COLO829 (cell line): ENCODE measurements at regions not wholly inside any gene's neighbourhood (a gene's known extent, or its start where the extent isn't known, plus 50 kb on each side); places are given as distances from the start of the nearest gene placed in this dataset.
"Not testable (repeated sequence)": the region's sequence is repeated elsewhere in the genome, so short reads cannot be mapped to it uniquely, and the experiment has no call there.

Experiments
- DNase-seq: peaks from one replicate; pipeline ENCODE4 v3.0.0; 2012; ENCODE audit warnings: low spot score

DNA sequence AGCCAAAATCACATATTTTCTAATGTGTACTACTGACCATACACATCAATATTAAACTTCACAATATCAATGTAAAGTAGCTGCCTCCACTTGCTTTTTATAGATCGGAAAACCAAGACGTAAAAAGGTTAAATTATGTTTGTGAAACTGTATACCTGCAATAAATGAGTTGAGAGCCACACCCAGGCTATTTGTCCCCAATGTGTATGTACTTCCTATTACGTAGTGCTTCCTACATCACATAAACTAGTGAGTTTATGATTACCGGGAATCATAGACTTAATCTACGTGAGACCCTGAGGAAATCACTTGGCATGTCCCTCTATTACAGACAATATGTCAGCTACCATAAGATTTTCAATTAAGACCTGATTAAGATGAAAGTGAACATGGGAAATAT is 903.4 kb downstream of the RAB28 start:
- DNase-seq: no peak

DNA sequence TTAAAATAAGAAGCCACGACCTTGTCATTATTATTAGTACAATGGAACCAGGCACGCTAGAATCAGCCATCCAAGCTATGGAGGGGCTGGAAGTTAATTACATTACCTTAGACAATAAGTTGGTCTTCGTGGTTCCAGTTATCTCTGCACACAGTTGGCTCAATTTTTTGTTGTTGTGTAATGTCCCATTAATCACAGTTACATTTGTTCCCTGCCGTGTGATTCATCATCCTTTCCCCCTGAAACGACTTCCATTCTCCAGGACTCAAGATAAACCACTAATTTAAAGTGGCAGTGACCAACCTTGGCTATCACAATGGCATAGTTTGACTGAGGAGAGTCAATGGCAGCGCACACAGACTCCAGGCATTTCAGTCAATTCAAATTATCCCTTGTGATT is 905.0 kb downstream of the RAB28 start:
- DNase-seq: no peak

DNA sequence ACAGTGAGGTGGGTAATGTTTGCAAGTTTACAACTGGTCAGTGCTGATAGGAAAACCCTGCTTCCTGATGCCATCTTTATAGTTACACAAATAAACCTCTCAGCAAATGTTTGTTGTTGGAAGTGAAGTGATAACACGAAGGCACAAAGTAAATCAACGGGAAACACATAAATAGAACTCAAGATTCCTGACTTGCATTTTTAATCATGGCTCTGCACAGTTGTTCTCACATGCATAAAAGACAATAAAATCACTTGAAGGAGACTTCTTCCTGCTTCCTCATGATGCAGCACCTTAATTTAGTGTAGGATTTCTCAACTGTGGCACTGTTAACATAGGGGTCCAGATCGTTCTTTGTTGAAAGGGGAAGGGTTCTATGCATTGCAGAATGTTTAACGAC is 907.7 kb downstream of the RAB28 start:
- no peak for DNase-seq

DNA sequence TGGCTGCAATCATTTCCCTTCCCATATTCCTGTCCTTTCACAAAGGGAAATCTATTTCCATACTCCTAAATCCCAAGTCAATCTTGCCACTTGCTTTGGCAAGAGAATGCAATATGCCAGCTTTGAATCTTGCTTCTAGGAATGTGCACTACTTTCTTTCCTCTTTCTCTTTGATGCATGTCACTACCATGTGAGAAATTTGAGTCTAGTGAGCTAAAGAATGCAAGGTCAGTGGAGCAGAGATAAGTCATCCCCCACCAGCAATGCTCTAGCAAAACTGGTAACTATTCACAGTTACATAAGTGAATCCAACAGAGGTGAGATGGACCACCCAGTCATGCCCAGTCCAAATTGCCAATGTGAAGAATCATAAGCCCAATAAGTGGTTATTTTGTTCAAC is 910.4 kb downstream of the RAB28 start:
- DNase-seq: no peak

DNA sequence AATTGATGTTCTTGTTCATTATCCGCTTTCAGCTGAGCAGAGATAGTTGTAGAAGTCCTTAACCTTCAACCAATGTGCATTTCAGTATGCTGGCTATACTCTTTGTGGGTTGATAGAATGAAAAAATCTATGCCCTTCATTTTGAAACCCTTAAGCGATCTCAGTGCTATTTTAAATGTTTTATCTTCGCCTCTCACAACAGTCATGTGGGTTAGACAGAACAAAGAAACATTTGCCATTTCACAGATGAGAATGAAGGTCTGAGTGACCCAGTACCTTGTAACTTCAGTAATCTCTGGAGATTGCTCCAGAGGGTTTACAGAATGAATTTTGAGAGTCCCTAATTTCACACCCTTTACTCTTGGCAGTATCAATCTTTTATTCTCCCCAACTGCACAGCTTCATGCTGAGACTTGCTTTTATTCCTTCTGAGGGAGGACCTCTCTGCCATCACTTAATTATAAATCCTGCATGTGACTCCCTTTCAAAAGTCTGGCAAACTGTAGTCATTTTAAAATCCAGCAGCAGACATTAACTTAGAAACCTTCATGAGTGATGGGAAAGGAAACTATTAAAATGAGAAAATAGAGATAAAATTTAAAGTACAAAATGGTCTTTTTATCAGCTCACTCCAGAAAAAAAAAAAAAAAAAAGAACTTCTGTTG is 921.5 kb downstream of the RAB28 start:
- DNase-seq: no peak

DNA sequence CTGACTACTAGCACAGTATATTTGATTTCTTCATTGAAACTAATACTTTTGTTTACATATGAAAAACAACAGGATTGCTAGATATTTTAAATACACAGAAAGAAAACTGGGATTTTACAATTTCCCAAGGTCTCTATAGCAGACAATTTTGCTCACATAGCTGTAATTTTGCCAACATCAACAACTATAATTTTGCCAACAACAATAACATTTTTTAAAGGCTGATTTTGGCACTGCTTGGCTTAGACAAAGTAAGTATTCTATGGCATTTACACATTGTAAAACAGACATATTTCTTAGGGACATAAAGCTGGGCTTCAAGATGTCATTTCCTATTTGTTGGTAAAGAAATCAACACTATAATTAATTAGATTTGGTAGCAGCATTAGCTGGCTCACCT is 922.1 kb downstream of the RAB28 start:
- DNase-seq: no peak

DNA sequence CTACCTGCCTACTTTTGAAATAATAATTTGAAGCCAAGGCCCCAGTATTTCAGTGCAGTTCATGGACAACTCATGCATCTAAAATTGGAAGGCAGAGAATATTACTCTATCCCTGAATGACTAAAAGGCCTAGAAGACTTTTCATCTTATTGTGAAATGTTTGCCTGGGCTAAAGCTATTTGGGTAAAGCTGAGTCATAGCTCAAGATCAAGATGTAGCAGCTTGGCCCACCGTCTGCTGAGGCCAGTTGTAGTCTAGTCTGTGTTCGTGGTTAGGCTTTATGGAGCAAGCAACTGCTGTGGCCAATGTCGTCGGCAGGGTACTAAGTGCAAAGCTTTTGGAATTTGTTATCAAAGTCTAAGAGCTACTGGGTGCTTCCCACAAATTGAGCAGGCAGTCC is 929.1 kb downstream of the RAB28 start:
- no peak for DNase-seq

DNA sequence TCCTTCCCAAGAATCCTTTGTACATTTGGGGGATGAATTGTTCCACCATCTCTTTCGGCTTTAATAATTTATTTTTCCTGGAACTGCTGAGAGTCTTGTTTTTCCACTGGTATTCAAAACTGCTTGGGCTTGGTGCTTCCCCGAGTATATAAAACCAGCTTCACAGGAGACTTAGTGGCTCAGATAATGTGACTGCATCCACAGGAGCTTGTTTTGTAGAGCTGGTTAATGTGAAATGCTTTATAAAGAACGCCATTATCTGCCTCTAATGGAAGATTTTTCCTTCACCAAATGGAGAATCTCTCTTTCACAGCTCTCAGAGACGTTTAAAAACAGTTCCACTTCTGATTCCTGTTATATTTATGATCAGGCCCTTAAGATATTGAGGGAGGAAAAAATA is 935.5 kb downstream of the RAB28 start:
- DNase-seq: no peak

DNA sequence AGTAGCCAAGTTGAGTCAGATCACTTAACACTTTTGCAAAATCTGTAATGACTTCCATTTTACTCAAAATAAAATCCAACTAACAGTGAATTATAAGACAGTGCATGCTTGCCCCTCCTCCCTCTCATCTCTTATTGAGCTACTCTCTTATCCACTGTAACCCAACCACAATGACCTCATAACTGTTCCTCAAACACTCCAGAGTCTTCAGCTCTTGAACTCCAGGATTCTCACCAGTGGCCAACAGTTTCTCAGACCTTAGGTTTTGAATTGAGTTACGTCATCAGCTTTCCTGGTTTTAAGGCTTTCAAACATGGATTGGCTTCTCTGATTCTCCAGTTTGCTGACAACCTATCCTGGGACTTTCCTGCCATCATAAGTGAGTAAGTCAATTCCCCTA is 938.3 kb downstream of the RAB28 start:
- no peak for DNase-seq

DNA sequence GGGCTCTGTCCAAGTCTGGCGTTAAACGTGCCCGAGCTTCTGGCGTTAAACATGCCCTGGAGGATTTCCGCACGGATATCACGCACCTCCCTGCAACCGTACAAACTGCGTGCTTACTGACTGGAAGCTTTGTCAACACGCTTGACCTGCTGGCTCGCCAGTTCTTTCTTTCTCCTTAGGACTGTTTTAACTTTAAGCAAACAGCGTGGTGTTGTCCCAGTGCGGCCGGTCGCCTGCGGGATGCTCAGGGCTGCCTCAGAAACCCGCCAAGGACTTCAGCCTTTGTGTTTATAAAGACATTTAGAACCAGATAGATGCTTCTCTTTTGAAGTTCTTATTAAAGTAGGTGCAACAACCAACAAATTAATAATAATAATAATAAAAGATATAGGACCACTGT is 946.0 kb downstream of the RAB28 start:
- DNase-seq: no peak

DNA sequence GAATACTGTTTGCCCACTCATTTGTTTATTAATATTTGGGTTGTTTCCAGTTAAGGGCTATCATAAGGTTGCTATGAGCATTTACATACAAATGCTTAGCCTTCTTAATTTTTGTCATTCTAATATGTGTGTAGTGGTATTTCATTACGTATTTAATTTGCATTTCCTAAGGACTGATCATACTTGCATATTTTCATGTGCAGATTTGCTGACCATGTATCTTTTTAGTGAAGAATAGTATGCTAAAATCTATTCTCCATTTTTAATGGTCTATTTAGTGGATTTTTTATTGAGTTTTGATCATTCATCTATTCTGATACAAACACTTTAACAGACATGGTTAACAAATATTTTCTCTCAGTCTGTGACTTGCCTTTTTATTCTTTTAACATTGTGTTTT is 949.5 kb downstream of the RAB28 start:
- no peak for DNase-seq

DNA sequence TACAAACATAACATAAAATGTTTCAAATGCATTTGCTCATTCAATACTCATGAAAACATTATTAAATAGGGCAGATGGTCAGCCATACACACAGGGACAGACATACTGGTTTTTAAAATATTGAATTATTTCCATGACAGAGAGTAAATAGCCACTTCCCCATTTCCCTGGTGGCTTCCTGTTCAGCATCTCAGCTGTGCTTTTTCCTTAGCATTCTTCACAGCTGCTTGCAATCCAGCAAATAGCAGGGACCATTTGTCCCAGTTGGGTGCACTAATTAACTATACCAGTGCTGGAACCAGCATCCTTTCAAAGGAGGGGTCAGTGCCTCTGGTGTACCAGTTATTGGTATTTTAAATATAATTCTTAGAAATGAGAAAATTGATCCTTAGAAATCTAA is 964.7 kb downstream of the RAB28 start:
- no peak for DNase-seq

DNA sequence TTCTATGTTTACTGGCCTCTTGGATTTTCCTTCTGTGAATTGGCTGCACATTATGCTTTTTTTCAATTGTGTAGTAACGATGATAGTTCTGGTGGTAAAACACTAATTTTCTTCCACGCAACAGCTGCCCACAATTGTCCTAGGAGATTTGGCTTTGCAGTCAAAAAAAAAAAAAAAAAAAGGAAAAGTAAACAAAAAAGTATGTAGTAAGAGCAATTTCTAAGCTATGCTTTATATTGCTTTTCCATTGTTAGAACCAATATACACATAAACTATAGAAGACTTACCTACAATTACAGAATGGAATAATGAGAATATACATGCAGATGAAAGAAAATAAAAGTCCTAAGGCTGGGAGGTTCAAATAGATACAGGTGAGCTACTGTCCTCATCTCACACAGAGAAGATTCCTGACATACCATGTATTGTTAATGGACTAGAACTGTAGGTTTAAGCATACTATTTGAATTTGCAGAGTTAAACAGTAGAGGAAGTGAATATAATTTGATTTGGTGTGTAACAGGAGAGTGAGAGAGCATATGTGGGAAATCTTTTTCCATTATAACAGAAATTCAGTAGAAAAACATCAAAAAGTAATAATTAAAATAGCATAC is 976.2 kb downstream of the RAB28 start:
- no peak for DNase-seq

DNA sequence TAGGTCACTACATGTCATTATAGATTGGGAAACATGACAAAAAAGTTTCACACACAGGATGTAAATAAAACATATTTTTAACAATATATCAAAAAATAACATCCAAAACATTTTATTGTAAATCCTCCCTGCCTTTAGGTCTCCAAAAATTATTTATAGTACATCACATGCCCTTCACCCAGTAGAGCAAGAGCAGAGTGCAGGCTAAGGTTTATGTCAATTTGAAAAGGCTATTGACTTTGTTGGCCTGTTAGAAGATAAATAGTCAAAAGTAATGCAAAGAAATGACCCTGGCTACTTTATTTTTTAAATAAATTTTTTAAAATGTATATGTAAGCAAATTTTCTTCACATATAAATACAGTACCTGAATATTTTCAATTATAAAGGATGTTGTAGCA is 983.7 kb downstream of the RAB28 start:
- no peak for DNase-seq

DNA sequence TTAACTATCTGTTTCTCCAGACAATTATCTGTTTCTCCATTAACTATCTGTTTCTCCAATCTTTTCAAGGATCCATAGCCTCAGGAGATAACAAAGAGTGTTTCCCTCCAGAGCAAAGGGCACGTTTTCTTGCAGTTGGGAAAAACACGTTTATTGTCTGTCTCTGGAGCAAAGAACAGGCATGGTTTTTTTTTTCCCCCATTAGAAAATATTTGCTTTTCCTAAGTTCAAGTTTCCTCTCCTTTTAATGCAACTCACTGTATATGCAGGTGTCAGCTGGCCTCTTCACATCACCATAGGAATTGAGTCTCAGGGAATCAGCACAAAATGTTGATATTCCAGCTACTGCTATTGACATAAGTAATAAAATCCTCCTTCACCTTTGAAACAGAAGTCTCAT is 984.4 kb downstream of the RAB28 start:
- DNase-seq: no peak

DNA sequence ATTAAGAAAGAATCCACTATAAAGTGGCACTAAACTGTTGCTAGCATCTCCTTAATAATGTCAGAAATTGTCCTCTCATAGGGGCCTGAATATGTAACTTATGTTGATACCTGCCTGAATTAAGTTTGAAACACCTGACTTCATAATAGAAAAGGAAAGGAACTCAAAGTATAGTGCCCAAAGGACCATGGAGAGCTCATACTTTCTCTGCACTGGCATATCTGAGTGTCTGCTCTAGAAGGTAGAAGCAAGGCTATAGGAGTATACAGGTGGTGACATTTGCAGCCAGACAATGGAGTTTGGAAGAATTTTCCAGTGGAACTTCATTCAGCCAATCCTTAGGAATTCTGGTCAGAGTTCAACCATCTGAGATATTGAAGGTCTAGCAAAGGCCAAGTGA is 988.9 kb downstream of the RAB28 start:
- DNase-seq: no peak

DNA sequence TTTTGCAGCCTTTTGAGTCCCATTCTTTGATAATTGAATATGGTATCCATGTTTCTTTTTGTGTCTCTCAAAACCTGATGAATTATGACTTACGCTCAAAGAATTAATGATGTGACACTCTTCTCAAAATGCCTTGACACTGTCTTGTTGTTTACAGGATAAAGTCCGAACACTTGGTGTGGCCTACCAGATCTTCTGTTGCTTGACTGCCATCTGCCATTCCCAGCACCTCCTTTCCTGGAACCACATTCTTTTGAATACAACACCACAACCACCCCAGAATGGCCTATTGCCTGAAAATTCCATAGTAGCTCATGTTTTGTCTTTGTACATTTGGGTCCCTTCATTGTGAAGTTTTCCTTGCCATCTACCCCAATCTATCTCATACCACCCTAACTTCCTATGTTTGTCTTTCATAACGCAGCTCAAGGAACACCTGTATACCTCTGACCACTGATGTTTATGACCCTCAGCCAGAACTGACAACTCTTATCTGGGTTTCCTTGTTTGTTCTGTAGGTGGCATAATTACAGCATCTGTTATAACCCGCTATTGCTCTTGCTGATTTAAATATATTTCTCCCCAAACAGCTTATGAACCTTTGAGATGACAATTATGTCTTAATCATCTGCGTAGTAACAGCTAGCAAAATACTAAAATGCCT is 991.3 kb downstream of the RAB28 start:
- DNase-seq: no peak

DNA sequence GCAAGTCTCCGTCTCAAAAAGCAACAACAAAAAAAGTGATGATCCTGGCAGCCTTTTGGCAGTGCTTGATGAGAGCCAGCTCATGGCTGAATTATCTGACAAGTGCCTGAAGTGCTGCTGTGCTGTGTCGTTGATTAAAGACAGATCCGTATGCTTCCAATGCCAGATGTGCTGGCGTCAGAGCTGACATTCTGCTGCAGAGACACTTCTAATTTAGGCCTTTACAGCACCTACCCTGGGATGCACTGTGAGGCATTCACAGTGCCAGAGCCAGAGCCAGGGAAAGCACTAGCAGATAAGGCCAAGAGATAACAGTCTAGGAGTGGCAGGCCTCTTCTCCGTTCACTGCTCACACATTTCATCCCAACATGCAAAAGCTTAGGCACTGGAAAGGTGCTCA is 995.5 kb downstream of the RAB28 start:
- DNase-seq: no peak

DNA sequence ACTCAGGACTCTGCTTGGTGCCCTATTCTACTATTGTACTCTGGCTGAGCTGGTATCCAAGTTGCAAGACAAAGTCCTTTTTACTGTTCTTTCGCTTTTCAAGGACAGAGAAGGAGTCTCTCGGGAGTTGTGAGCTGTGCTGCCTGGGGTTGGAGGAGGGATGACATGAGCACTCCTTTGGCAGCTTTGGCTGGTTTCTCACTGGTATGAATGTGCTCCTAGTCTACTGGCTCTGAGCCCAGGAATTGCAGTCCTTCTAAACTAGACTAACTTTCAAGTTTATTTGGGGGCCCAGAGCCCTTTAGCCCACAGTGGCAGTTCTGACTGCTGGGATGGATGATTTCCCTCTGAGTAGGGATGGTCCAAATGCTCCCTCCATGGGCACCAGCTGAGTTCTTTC is 997.1 kb downstream of the RAB28 start:
- DNase-seq: no peak

DNA sequence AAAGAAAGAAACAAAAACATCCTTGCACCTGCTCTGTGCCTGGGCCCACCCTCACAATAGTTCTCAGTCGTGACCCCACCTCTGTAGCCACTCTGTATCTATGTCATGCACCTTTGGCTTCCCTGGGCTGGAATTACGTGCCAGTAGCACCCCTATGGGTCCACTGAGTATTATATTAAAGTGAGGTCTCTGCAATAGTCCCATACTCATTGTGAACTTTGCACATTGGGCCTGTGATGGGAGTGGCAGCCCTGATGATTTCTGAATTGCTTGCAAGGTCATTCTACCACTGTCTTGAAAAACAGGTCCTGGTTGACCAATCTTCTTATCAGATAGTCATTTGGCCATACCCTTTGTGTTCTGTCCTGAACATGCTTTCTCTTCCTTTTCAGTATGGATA is 1012.1 kb downstream of the RAB28 start:
- no peak for DNase-seq

DNA sequence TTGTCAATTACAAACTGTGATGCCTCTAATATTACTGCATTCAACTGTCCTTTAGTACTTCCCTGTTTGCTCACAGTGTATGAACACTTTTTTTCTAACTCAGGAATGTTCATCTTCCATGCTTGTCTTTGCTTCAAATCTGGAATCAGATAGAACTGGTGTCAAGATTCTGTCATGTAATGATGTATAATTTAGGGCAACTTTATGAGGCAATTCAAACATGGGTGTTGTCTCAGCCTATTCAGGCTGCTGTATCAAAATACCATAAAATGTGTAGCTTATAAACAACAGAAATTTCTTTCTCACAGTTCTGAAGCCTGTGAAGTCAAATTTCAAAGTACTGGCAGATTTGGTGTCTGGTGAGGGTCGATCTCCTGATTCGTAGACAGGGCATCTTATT is 1012.9 kb downstream of the RAB28 start:
- no peak for DNase-seq

DNA sequence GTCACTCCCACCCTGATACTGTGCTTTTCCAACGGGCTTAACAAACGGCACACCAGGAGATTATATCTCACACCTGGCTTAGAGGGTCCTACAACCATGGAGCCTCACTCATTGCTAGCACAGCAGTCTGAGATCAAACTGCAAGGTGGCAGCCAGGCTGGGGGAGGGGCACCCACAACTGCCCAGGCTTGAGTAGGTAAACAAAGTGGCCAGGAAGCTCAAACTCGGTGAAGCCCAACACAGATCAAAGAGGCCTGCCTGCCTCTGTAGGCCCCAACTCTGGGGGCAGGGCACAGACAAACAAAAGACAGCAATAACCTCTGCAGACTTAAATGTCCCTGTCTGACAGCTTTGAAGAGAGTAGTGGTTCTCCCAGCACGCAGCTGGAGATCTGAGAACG is 1022.6 kb downstream of the RAB28 start:
- not testable (repeated sequence) for DNase-seq

DNA sequence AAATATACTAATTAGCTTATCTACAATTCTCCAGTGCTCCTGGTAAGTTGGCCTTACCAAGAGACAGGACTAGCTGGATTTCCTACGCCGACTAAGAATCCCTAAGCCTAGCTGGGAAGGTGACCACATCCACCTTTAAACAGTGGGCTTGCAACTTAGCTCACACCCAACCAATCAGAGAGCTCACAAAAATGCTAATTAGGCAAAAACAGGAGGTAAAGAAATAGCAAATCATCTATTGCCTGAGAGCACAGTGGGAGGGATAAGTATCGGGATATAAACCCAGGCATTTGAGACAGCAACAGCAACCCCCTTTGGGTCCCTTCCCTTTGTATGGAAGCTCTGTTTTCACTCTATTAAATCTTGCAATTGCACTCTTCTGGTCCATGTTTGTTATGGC is 1025.0 kb downstream of the RAB28 start:
- no peak for DNase-seq

DNA sequence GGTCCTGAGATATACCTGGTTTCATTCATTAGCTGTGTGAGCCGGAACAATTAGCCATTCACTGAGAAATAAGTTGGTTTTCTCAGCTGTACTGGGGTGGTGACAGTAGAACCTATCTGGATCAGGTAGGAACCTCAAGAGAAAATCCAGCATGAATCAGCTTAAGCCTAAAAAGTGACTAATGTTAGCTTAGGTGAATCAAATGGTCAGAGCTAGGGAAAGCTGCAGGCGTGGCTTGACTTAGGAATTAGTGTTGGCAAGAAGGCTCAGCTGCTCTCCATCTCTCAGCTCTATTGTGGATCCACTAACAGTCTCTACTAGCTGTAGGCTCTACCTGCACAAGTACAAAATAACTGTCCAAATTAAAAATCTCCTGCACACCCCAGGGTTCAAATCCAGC is 1025.5 kb downstream of the RAB28 start:
- no peak for DNase-seq
